Kidney (tissue), 13 donors: ENCODE measurements at regions not wholly inside any gene's neighbourhood (a gene's known extent, or its start where the extent isn't known, plus 50 kb on each side); places are given as distances from the start of the nearest gene placed in this dataset.
A peak's percentile ranks its signal among the peaks of the same experiment; 100 is the strongest.

ENCODE experiments used
- DNase-seq, 5 donors: peaks; one replicate each; pipeline ENCODE4 v3.0.0-alpha.2; 2013 to 2020
- FAIRE-seq: peaks from 2 replicates; lab custom pipeline; 2012; peaks lifted over from hg19 to GRCh38; lab: Jason Lieb, UNC
- H3K27ac ChIP-seq, 2 donors: one replicate each; pipeline ENCODE4 v1.7.0; 2013; ENCODE audit warnings: low read depth in 2 of 2, low read length in 2 of 2, inconsistent platforms in 1 of 2
- H3K27me3 ChIP-seq: one replicate; pipeline ENCODE4 v1.7.1; 2013; ENCODE audit warnings: low read length, inconsistent platforms; ENCODE audit not compliant: control insufficient read depth, insufficient read depth
- H3K36me3 ChIP-seq, 3 donors: one replicate each; pipeline versions ENCODE4 v1.7.0 to v1.7.1; 2013; ENCODE audit warnings: low read length in 3 of 3, control low read depth in 1 of 3, inconsistent platforms in 1 of 3; ENCODE audit not compliant: insufficient read depth in 3 of 3, control insufficient read depth in 2 of 3
- H3K4me1 ChIP-seq, 3 donors: one replicate each; pipeline versions ENCODE4 v1.7.0 to v1.7.1; 2013; ENCODE audit warnings: low read length in 3 of 3, inconsistent platforms in 1 of 3, low read depth in 1 of 3; ENCODE audit not compliant: control insufficient read depth in 2 of 3, insufficient read depth in 2 of 3
- H3K4me3 ChIP-seq, 3 donors: one replicate each; pipeline versions ENCODE4 v1.7.0 to v1.8.1; 2013; ENCODE audit warnings: low read length in 3 of 3, control low read depth in 1 of 3, inconsistent platforms in 1 of 3
- H3K9ac ChIP-seq, 3 donors: one replicate each; pipeline versions ENCODE4 v1.7.0 to v1.7.1; 2013; ENCODE audit warnings: low read length in 3 of 3, control low read depth in 1 of 3, inconsistent platforms in 1 of 3
- H3K9me3 ChIP-seq, 3 donors: one replicate each; pipeline versions ENCODE4 v1.7.0 to v1.7.1; 2013; ENCODE audit warnings: low read length in 3 of 3, control low read depth in 1 of 3, inconsistent platforms in 1 of 3; ENCODE audit not compliant: control insufficient read depth in 2 of 3, insufficient read depth in 1 of 3
- CTCF ChIP-seq: IDR thresholded peaks from 3 replicates; pipeline ENCODE4 v1.5.1; 2012; ENCODE audit warnings: mild to moderate bottlenecking, moderate library complexity, borderline replicate concordance; ENCODE audit not compliant: insufficient read depth; ENCODE audit errors: extremely low read depth
- intact Hi-C: fragments of 100-400 bp; cut with DNase I; formaldehyde crosslinking; loops from one replicate; pipeline ENCODE4 v1.11.1; 2022
- donor health status: control.
- donor health status: control.
- donor health status: control.
- donor health status: control.
- donor health status: control.
- donor health status: DM: yes; HTN: yes; CAD: no.
- donor health status: Normal renal cell carcinoma (clear cell type).

- FAIRE-seq: no peak
- intact Hi-C loops: no loop called here
- Histone ChIP-seq H3K36me3 (no peaks in the 10 kb centered on the region), H3K27ac (no peak overlapping the region), H3K9me3 (no peaks in the 10 kb centered on the region), H3K9ac (no peak overlapping the region), H3K27me3 (no peaks in the 10 kb centered on the region), H3K4me1 (no peaks in the 10 kb centered on the region), H3K4me3 (no peak overlapping the region)
- DNase-seq: peak in 1 of 5 donors; percentile 41
- TF ChIP-seq CTCF: no peak
Observed at GRCh38 chr1:22325531-22326371, 125.9 kb upstream of the ZBTB40 start.

GRCh38 chr1:22326372-22326915 is 125.2 kb upstream of the ZBTB40 start:
- no peak overlapping the region for H3K4me3 ChIP-seq
- H3K9ac ChIP-seq: no peak overlapping the region
- intact Hi-C loops: no loop called here
- DNase-seq: peak in 1 of 5 donors; percentile 31
- no peaks in the 10 kb centered on the region for H3K36me3 ChIP-seq
- H3K27ac ChIP-seq: no peak overlapping the region
- H3K9me3 ChIP-seq: no peaks in the 10 kb centered on the region
- no peaks in the 10 kb centered on the region for H3K4me1 ChIP-seq
- no peak for FAIRE-seq
- H3K27me3 ChIP-seq: no peaks in the 10 kb centered on the region
- TF ChIP-seq CTCF: no peak

- FAIRE-seq: no peak
- H3K9ac ChIP-seq: no peak overlapping the region
- H3K4me3 ChIP-seq: no peak overlapping the region
- H3K27ac ChIP-seq: no peak overlapping the region
- no peak for TF ChIP-seq CTCF
- peak in 1 of 5 donors; percentile 39 for DNase-seq
- H3K4me1 ChIP-seq: no peaks in the 10 kb centered on the region
- intact Hi-C loops: no loop called here
- H3K27me3 ChIP-seq: no peaks in the 10 kb centered on the region
- no peaks in the 10 kb centered on the region for H3K9me3 ChIP-seq
- H3K36me3 ChIP-seq: no peaks in the 10 kb centered on the region
Observed at GRCh38 chr1:22326931-22327330, 124.7 kb upstream of the ZBTB40 start.
